GM23338 (cell line): ENCODE measurements at regions not wholly inside any gene's neighbourhood (a gene's known extent, or its start where the extent isn't known, plus 50 kb on each side); places are given as distances from the start of the nearest gene placed in this dataset.

ENCODE experiments used
- ATAC-seq: fragments of 200-7000 bp; cut with Tn5 transposase; 3 replicates; pipeline ENCODE4 v1.9.1; 2020
- DNase-seq: peaks from one replicate; pipeline ENCODE4 v3.0.0-alpha.2; 2015; ENCODE audit warnings: low spot score
- H2AFZ ChIP-seq: fragments of 200-600 bp; sonication (generic); 2 replicates; pipeline ENCODE4 v1.8.0; 2016; ENCODE audit warnings: antibody characterized with exemption, mild to moderate bottlenecking, moderate library complexity
- H3F3A ChIP-seq: fragments of 200-600 bp; sonication (generic); replicated peaks from 2 replicates; pipeline ENCODE4 v1.8.0; 2017; ENCODE audit warnings: antibody characterized with exemption, mixed run types, low read depth
- H3K27ac ChIP-seq: fragments of 200-600 bp; sonication (generic); 2 replicates; pipeline ENCODE4 v1.6.1; 2016; ENCODE audit warnings: low read depth
- H3K27me3 ChIP-seq: fragments of 200-600 bp; sonication (generic); 2 replicates; pipeline ENCODE4 v1.8.0; 2016; ENCODE audit warnings: mild to moderate bottlenecking, mixed run types, moderate library complexity; ENCODE audit not compliant: insufficient read depth
- H3K36me3 ChIP-seq: fragments of 200-600 bp; sonication (generic); 2 replicates; pipeline ENCODE4 v1.8.0; 2016; ENCODE audit warnings: mild to moderate bottlenecking; ENCODE audit not compliant: insufficient read depth
- H3K4me1 ChIP-seq: fragments of 200-600 bp; sonication (generic); 2 replicates; pipeline ENCODE4 v1.8.0; 2016; ENCODE audit warnings: mild to moderate bottlenecking, moderate library complexity; ENCODE audit not compliant: insufficient read depth
- H3K4me2 ChIP-seq: fragments of 200-600 bp; sonication (generic); 2 replicates; pipeline ENCODE4 v1.7.1; 2017; ENCODE audit warnings: mixed run types
- H3K4me3 ChIP-seq: fragments of 200-600 bp; sonication (generic); 2 replicates; pipeline ENCODE4 v1.6.1; 2016; ENCODE audit warnings: mixed run types
- H3K79me2 ChIP-seq: fragments of 200-600 bp; sonication (generic); replicated peaks from 2 replicates; pipeline ENCODE4 v1.8.0; 2017; ENCODE audit warnings: mild to moderate bottlenecking; ENCODE audit not compliant: insufficient read depth
- H3K9me2 ChIP-seq: fragments of 200-600 bp; sonication (generic); 2 replicates; pipeline ENCODE4 v1.8.0; 2017; ENCODE audit not compliant: insufficient read depth
- H4K20me1 ChIP-seq: fragments of 200-600 bp; sonication (generic); replicated peaks from 2 replicates; pipeline ENCODE4 v1.8.0; 2017; ENCODE audit warnings: mild to moderate bottlenecking; ENCODE audit not compliant: insufficient read depth
- H3K27ac Mint-ChIP-seq: 2 replicates; pipeline ENCODE4 v1.8.0; 2020; ENCODE audit warnings: inconsistent platforms, mild to moderate bottlenecking, moderate library complexity, mixed read lengths
- H3K27me3 Mint-ChIP-seq: 3 replicates; pipeline ENCODE4 v1.8.0; 2022; ENCODE audit warnings: low read depth, mild to moderate bottlenecking, moderate library complexity, mixed read lengths, inconsistent platforms; ENCODE audit not compliant: insufficient read depth, poor library complexity
- H3K36me3 Mint-ChIP-seq: 3 replicates; pipeline ENCODE4 v1.8.0; 2021; ENCODE audit warnings: low read depth, mild to moderate bottlenecking, inconsistent platforms, moderate library complexity, mixed read lengths
- H3K4me1 Mint-ChIP-seq: 3 replicates; pipeline ENCODE4 v1.8.0; 2020; ENCODE audit warnings: mild to moderate bottlenecking, inconsistent platforms, mixed read lengths
- H3K4me3 Mint-ChIP-seq: 3 replicates; pipeline ENCODE4 v1.8.0; 2021; ENCODE audit warnings: moderate library complexity, mild to moderate bottlenecking, inconsistent platforms, mixed read lengths
- H3K9me3 Mint-ChIP-seq: 3 replicates; pipeline ENCODE4 v1.8.0; 2020; ENCODE audit warnings: moderate library complexity, mild to moderate bottlenecking, inconsistent platforms, mixed read lengths
- CREB1 ChIP-seq: fragments of 250-450 bp; sonication (Bioruptor Pico); IDR thresholded peaks from 2 replicates; pipeline ENCODE4 v1.5.0; 2020; ENCODE audit warnings: low read depth, mild to moderate bottlenecking, moderate library complexity
- CTCF ChIP-seq, 2 experiments: fragments of 200-600 bp in 1 of 2; sonication (generic) in 1 of 2; conservative IDR thresholded peaks; 2 replicates each; pipeline versions ENCODE4 v1.5.1 to v1.6.1; 2016 to 2017; ENCODE audit warnings: antibody characterized with exemption in 2 of 2, low read depth in 2 of 2, mild to moderate bottlenecking in 2 of 2, moderate library complexity in 1 of 2
- ETS1 ChIP-seq: IDR thresholded peaks from 2 replicates; pipeline ENCODE4 v1.6.1; 2016; ENCODE audit warnings: antibody characterized with exemption
- EZH2 ChIP-seq: fragments of 200-600 bp; sonication (generic); IDR thresholded peaks from one replicate; pipeline ENCODE4 v1.8.0; 2017; ENCODE audit warnings: antibody characterized with exemption, mild to moderate bottlenecking, low read depth; ENCODE audit not compliant: unreplicated experiment
- EZH2phosphoT487 ChIP-seq: fragments of 200-600 bp; sonication (generic); IDR thresholded peaks from one replicate; pipeline ENCODE4 v1.8.1; 2018; ENCODE audit warnings: antibody characterized with exemption; ENCODE audit not compliant: unreplicated experiment
- JUNB ChIP-seq: IDR thresholded peaks from one replicate; pipeline ENCODE4 v1.6.1; 2016; ENCODE audit warnings: antibody characterized with exemption; ENCODE audit not compliant: unreplicated experiment
- NANOG ChIP-seq: IDR thresholded peaks from 2 replicates; pipeline ENCODE4 v1.6.1; 2016; ENCODE audit warnings: antibody characterized with exemption, borderline replicate concordance
- POLR2AphosphoS5 ChIP-seq: IDR thresholded peaks from 2 replicates; pipeline ENCODE4 v1.6.1; 2016; ENCODE audit warnings: antibody characterized with exemption, low read depth
- REST ChIP-seq: IDR thresholded peaks from one replicate; pipeline ENCODE4 v1.6.1; 2018; ENCODE audit warnings: antibody characterized with exemption; ENCODE audit not compliant: unreplicated experiment
- STAT1 ChIP-seq: IDR thresholded peaks from one replicate; pipeline ENCODE4 v1.6.1; 2016; ENCODE audit warnings: antibody characterized with exemption; ENCODE audit not compliant: unreplicated experiment
- ZNF114 ChIP-seq: fragments of 250-450 bp; sonication (Bioruptor Pico); IDR thresholded peaks from 2 replicates; pipeline ENCODE4 v1.5.0; 2020; ENCODE audit warnings: mild to moderate bottlenecking, moderate library complexity
- ZNF462 ChIP-seq: fragments of 250-450 bp; sonication (Bioruptor Pico); IDR thresholded peaks from 2 replicates; pipeline ENCODE4 v1.5.0; 2020; ENCODE audit warnings: mild to moderate bottlenecking, moderate library complexity

GRCh38 chr3:4191971-4192370 lies 111.2 kb upstream of the SETMAR start:
- Histone ChIP-seq H3F3A (no peaks in the 10 kb centered on the region), H2AFZ (no peak overlapping the region), H3K36me3 (peaks cover 7% of the 10 kb centered on the region; the same call in 1 of the 2 replicates), H3K27me3 (no peaks in the 10 kb centered on the region), H3K9me2 (no peaks in the 10 kb centered on the region), H3K4me3 (no peak overlapping the region), H3K4me2 (no peak overlapping the region), H3K27ac (no peak overlapping the region), H3K4me1 (no peaks in the 10 kb centered on the region), H4K20me1 (no peaks in the 10 kb centered on the region), H3K79me2 (no peaks in the 10 kb centered on the region)
- Mint-ChIP-seq H3K36me3 (0 out of 3 replicates have a peak, but pooled peaks cover 7% of the 10 kb centered on the region), H3K27ac (no peak overlapping the region), H3K27me3 (no peaks in the 10 kb centered on the region), H3K4me3 (no peak overlapping the region), H3K9me3 (peaks cover 70% of the 10 kb centered on the region), H3K4me1 (no peaks in the 10 kb centered on the region)
- DNase-seq (no peak), ATAC-seq (no peak)
- TF ChIP-seq ZNF114 (CRISPR knock-in tag): no peak
- TF ChIP-seq CREB1 (CRISPR knock-in tag): no peak
- no peak for TF ChIP-seq ETS1
- TF ChIP-seq EZH2: no peak
- no peak for TF ChIP-seq POLR2AphosphoS5
- no peak for TF ChIP-seq STAT1
- no peak for TF ChIP-seq EZH2phosphoT487
- no peak for TF ChIP-seq REST
- no peak for TF ChIP-seq NANOG
- no peak for TF ChIP-seq CTCF (conservative IDR thresholded peaks at IDR 0.05; ENCODE audit: low read depth in 2 of 2)
- no peak for TF ChIP-seq ZNF462
- no peak for TF ChIP-seq JUNB
